Activated T-helper 17 cell treated with anti-CD3 and anti-CD28 coated beads, Interleukin-2, amount 50 U/mL, for 72 hours (primary cell): ENCODE measurements at regions not wholly inside any gene's neighbourhood (a gene's known extent, or its start where the extent isn't known, plus 50 kb on each side); places are given as distances from the start of the nearest gene placed in this dataset.
"Not testable (repeated sequence)": the region's sequence is repeated elsewhere in the genome, so short reads cannot be mapped to it uniquely, and the experiment has no call there.

Experiments
- ATAC-seq: fragments of 150-1000 bp; cut with Tn5 transposase; replicated peaks from 2 replicates; pipeline ENCODE4 v1.10.0; 2021; ENCODE audit warnings: mild to moderate bottlenecking, moderate library complexity
- H3K27ac Mint-ChIP-seq: one replicate; pipeline ENCODE4 v1.8.0; 2022; ENCODE audit warnings: mixed read lengths
- H3K27me3 Mint-ChIP-seq: one replicate; pipeline ENCODE4 v1.8.0; 2022; ENCODE audit warnings: mixed read lengths
- H3K36me3 Mint-ChIP-seq: one replicate; pipeline ENCODE4 v1.8.0; 2022; ENCODE audit warnings: low read depth, mild to moderate bottlenecking, mixed read lengths
- H3K4me1 Mint-ChIP-seq: one replicate; pipeline ENCODE4 v1.8.0; 2022; ENCODE audit warnings: mixed read lengths
- H3K4me3 Mint-ChIP-seq: one replicate; pipeline ENCODE4 v1.8.0; 2022; ENCODE audit warnings: mild to moderate bottlenecking, mixed read lengths
- H3K9me3 Mint-ChIP-seq: one replicate; pipeline ENCODE4 v1.8.0; 2022; ENCODE audit warnings: mixed read lengths

- no peak overlapping the region for H3K4me3 Mint-ChIP-seq
- no peaks in the 10 kb centered on the region for H3K36me3 Mint-ChIP-seq
- peaks cover 8% of the 10 kb centered on the region for H3K4me1 Mint-ChIP-seq
- H3K27me3 Mint-ChIP-seq = no peaks in the 10 kb centered on the region
- peaks cover 10% of the 10 kb centered on the region for H3K9me3 Mint-ChIP-seq
- no peak for ATAC-seq
- no peak overlapping the region for H3K27ac Mint-ChIP-seq
Measured at GRCh38 chr4:38462367-38463055, 201.5 kb upstream of the KLF3 start.

DNA sequence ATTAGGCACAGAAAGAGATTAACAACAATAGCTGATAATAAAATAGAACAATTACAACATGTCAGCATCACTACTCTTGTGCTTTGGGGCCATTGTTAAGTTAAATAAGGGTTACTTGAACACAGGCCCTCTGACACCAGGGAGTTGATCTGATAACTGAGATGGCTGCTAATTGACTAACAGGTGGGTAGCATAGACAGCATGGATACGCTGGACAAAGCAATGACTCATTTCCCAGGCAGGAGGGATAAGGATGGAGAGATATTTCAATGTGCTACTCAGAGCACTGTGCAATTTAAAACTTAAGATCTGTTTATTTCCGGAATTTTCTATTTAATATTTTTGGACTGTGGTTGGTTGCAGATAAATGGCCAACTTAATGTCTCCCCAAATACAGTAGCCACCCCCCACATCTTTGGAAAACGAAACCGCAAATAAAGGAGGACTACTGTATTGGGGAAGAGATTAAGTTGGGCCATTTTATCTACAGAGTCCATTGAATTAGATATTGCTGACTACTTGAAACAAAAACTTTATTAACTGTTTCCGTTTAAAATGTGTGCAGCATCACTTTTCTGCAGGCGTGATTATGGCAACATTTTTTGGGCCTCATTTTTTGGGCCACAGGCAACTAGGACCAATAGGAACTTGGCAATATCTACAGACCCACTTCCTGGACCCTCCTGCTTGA is 200.6 kb upstream of the KLF3 start:
- H3K4me1 Mint-ChIP-seq = peaks cover 8% of the 10 kb centered on the region
- H3K27me3 Mint-ChIP-seq = no peaks in the 10 kb centered on the region
- no peak overlapping the region for H3K4me3 Mint-ChIP-seq
- H3K27ac Mint-ChIP-seq = no peak overlapping the region
- no peak for ATAC-seq
- no peaks in the 10 kb centered on the region for H3K36me3 Mint-ChIP-seq
- peaks cover 10% of the 10 kb centered on the region for H3K9me3 Mint-ChIP-seq

GRCh38 chr4:38464328-38464727 is 199.7 kb upstream of the KLF3 start:
- no peak for ATAC-seq
- peaks cover 8% of the 10 kb centered on the region for H3K4me1 Mint-ChIP-seq
- peaks cover 10% of the 10 kb centered on the region for H3K9me3 Mint-ChIP-seq
- no peak overlapping the region for H3K27ac Mint-ChIP-seq
- no peaks in the 10 kb centered on the region for H3K27me3 Mint-ChIP-seq
- no peaks in the 10 kb centered on the region for H3K36me3 Mint-ChIP-seq
- no peak overlapping the region for H3K4me3 Mint-ChIP-seq

- Mint-ChIP-seq H3K9me3 (peaks cover 10% of the 10 kb centered on the region), H3K27me3 (no peaks in the 10 kb centered on the region), H3K36me3 (no peaks in the 10 kb centered on the region), H3K27ac (no peak overlapping the region), H3K4me1 (peaks cover 8% of the 10 kb centered on the region), H3K4me3 (no peak overlapping the region)
- ATAC-seq = no peak
Measured at GRCh38 chr4:38466401-38466800, 197.6 kb upstream of the KLF3 start.

- no peaks in the 10 kb centered on the region for H3K27me3 Mint-ChIP-seq
Measured at GRCh38 chr4:38467296-38467695, 196.7 kb upstream of the KLF3 start.

GRCh38 chr4:38468339-38468866 is 195.6 kb upstream of the KLF3 start:
- H3K27me3 Mint-ChIP-seq = no peaks in the 10 kb centered on the region
- no peak overlapping the region for H3K27ac Mint-ChIP-seq
- peaks cover 10% of the 10 kb centered on the region for H3K9me3 Mint-ChIP-seq
- no peaks in the 10 kb centered on the region for H3K36me3 Mint-ChIP-seq
- H3K4me3 Mint-ChIP-seq = no peak overlapping the region
- no peak for ATAC-seq
- peaks cover 8% of the 10 kb centered on the region for H3K4me1 Mint-ChIP-seq

More at GRCh38 chr4:38467296-38467695, 196.7 kb upstream of the KLF3 start:
- no peaks in the 10 kb centered on the region for H3K36me3 Mint-ChIP-seq
- no peak overlapping the region for H3K4me3 Mint-ChIP-seq
- H3K4me1 Mint-ChIP-seq = peaks cover 8% of the 10 kb centered on the region
- no peak for ATAC-seq
- H3K27ac Mint-ChIP-seq = no peak overlapping the region
- peaks cover 10% of the 10 kb centered on the region for H3K9me3 Mint-ChIP-seq

DNA sequence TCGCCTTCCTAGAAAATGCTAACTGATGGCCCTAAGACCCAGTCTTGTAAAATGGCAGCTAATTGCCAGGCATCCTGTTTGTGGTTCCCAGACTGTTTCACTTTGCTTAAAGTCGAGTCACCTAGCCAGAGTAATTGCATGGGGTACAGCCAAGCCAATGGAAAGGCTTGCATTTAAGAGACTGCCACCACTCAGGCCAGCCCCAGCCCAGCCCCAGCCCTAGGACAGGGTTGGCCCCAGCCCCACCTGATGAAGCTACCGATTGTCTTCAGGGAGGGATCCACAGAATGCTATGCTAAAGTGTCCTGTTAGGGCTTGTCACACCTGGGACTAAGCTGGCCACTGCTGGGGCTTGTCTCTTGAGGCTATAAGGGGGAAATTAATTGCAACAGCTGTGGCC is 194.6 kb upstream of the KLF3 start:
- H3K9me3 Mint-ChIP-seq = peaks cover 10% of the 10 kb centered on the region
- H3K27me3 Mint-ChIP-seq = no peaks in the 10 kb centered on the region

DNA sequence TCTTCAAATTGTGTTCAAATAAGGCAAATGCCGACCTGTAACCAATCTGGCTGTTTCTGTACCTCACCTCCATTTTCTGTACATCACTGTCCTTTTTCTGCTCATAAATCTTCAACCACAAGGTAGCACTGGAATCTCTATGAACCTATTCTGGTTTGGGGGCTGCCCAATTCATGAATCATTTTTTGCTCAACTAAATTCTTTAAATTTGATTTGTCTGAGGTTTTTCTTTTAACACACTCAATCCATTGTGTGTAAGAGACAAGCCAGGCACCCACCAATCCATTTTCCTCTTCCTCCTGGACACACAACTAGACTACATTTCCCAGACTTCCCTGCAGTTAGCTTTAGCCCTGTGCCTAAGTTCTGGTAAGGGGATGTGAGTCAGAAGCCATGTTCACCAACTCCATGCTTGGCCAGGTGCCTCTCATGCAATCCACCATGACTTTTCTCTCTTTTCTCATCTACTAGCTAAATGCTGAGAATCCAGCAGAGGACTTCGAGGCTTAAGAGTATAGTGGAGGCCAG is 193.2 kb upstream of the KLF3 start:
- Mint-ChIP-seq H3K27me3 (no peaks in the 10 kb centered on the region), H3K4me3 (no peak overlapping the region)
- ATAC-seq = no peak

More for the DNA sequence above, 194.6 kb upstream of the KLF3 start:
- Mint-ChIP-seq H3K4me1 (peaks cover 5% of the 10 kb centered on the region), H3K27ac (no peak overlapping the region), H3K4me3 (no peak overlapping the region), H3K36me3 (no peaks in the 10 kb centered on the region)
- ATAC-seq = no peak

GRCh38 chr4:38482696-38483095 is 181.3 kb upstream of the KLF3 start:
- Mint-ChIP-seq H3K4me1 (peaks cover 6% of the 10 kb centered on the region), H3K9me3 (no peaks in the 10 kb centered on the region), H3K36me3 (no peaks in the 10 kb centered on the region), H3K27me3 (no peaks in the 10 kb centered on the region), H3K27ac (no peak overlapping the region), H3K4me3 (no peak overlapping the region)
- no peak for ATAC-seq

More for the DNA sequence above, 193.2 kb upstream of the KLF3 start:
- Mint-ChIP-seq H3K27ac (no peak overlapping the region), H3K4me1 (no peaks in the 10 kb centered on the region), H3K9me3 (peaks cover 10% of the 10 kb centered on the region), H3K36me3 (no peaks in the 10 kb centered on the region)

DNA sequence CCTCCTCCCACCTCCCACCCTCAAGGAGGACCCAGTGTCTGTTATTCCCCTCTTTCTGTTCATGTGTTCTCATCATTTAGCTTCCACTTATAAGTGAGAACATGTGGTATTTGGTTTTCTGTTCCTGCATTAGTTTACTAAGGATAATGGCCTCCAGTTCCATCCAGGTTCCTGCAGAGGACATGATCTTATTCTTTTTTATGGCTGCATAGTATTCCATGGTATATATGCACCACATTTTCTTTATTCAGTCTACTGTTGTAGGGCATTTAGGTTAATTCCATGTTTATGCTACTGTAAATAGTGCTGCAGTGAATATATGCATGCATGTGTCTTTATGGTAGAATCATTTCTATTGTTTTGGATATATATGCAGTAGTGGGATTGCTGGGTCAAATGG is 180.4 kb upstream of the KLF3 start:
- not testable (repeated sequence) for H3K4me3 Mint-ChIP-seq, H3K27ac Mint-ChIP-seq, H3K9me3 Mint-ChIP-seq, H3K27me3 Mint-ChIP-seq, ATAC-seq, H3K36me3 Mint-ChIP-seq, H3K4me1 Mint-ChIP-seq

- H3K27ac Mint-ChIP-seq = no peak overlapping the region
Measured at GRCh38 chr4:38489011-38489861, 174.8 kb upstream of the KLF3 start.

DNA sequence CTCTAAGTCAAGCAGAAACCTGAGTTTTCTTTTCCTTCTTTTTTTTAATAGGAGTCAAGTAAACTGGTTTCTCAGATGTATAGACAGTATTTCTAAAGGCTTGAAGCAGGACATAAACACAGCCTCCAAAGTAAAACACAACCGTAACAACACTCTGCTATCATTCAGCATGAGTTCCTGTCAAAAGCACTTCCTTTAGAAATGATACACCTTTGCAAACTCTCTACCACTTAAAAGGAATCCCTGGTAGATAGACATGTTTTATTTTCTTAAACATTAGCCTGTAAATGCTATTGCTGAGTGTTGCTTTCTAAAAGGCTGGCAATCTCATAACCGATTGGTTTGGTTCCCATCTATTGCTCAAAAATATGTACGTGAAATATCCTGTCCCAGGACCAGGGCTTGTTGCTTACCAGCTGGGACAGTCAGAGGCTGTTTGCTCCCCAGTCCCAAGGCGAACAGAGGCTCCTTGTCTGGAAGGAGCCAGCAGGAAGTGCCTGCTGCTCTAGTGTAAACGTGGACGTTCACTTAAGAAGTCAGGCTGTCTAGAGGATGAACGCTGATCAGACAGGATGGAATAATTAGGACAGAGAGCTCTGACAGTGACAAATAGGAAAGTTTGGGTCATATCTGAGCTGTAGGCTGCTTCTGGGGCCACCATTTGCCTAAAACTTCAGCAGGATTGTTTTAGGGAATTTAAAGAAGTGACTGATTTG is 173.9 kb upstream of the KLF3 start:
- Mint-ChIP-seq H3K27me3 (no peaks in the 10 kb centered on the region), H3K4me3 (peak overlapping the region; percentile 59), H3K4me1 (peaks cover 25% of the 10 kb centered on the region), H3K9me3 (no peaks in the 10 kb centered on the region), H3K36me3 (no peaks in the 10 kb centered on the region), H3K27ac (peak overlapping the region; percentile 32)
- peak; percentile 69 for ATAC-seq

More at GRCh38 chr4:38489011-38489861, 174.8 kb upstream of the KLF3 start:
- peaks cover 25% of the 10 kb centered on the region for H3K4me1 Mint-ChIP-seq
- no peak for ATAC-seq
- H3K27me3 Mint-ChIP-seq = no peaks in the 10 kb centered on the region
- H3K9me3 Mint-ChIP-seq = no peaks in the 10 kb centered on the region
- H3K4me3 Mint-ChIP-seq = peak overlapping the region; percentile 59
- H3K36me3 Mint-ChIP-seq = no peaks in the 10 kb centered on the region

DNA sequence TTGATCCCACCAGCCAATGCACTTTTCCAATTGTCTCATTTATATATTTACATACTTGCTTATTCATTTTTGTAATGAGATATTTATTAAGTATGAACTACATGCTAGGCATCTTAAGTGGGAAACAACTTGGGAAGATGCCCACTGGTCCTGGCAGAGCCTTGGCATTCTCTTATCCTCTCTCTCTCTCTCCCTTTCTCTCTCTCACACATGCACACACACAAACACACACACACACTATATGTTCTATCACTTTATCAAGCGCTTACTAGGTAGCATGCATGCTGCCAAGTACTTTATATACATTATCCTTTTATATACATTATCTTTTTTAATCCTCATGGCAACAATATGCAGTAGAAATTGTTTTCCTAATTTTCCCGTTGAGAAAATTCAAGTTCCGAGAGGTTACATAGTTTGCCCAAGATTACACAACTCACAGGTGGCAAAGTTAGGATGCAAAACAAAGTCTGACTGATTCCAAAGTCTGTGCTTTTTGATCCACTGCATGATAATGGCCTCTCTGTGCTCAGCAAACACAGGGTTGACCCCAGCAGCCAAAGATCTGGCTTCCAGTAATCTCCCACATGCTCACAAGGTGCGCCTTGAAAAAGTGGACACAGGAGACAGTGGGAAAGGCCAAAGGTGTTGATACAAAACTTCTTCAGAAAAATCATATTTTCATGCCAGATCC is 173.1 kb upstream of the KLF3 start:
- H3K4me1 Mint-ChIP-seq = peaks cover 25% of the 10 kb centered on the region
- no peak overlapping the region for H3K4me3 Mint-ChIP-seq
- ATAC-seq = no peak
- no peaks in the 10 kb centered on the region for H3K27me3 Mint-ChIP-seq
- H3K9me3 Mint-ChIP-seq = no peaks in the 10 kb centered on the region
- H3K27ac Mint-ChIP-seq = peak overlapping the region; percentile 32
- no peaks in the 10 kb centered on the region for H3K36me3 Mint-ChIP-seq
